ENCODE measurements at regions not wholly inside any gene's neighbourhood (a gene's known extent, or its start where the extent isn't known, plus 50 kb on each side); places are given as distances from the start of the nearest gene placed in this dataset.
A peak's percentile ranks its signal among the peaks of the same experiment; 100 is the strongest.

GRCh38 chr14:87229131-87229530, 763.9 kb downstream of the GALC start:
- TF ChIP-seq, protein P1, sequence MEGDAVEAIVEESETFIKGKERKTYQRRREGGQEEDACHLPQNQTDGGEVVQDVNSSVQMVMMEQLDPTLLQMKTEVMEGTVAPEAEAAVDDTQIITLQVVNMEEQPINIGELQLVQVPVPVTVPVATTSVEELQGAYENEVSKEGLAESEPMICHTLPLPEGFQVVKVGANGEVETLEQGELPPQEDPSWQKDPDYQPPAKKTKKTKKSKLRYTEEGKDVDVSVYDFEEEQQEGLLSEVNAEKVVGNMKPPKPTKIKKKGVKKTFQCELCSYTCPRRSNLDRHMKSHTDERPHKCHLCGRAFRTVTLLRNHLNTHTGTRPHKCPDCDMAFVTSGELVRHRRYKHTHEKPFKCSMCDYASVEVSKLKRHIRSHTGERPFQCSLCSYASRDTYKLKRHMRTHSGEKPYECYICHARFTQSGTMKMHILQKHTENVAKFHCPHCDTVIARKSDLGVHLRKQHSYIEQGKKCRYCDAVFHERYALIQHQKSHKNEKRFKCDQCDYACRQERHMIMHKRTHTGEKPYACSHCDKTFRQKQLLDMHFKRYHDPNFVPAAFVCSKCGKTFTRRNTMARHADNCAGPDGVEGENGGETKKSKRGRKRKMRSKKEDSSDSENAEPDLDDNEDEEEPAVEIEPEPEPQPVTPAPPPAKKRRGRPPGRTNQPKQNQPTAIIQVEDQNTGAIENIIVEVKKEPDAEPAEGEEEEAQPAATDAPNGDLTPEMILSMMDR (conservative IDR thresholded peaks at IDR 0.05; ENCODE audit: control insufficient read depth, insufficient read depth, low read depth, low read length) = no peak
- DNase-seq (ENCODE audit: low read depth) = no peak

DNA sequence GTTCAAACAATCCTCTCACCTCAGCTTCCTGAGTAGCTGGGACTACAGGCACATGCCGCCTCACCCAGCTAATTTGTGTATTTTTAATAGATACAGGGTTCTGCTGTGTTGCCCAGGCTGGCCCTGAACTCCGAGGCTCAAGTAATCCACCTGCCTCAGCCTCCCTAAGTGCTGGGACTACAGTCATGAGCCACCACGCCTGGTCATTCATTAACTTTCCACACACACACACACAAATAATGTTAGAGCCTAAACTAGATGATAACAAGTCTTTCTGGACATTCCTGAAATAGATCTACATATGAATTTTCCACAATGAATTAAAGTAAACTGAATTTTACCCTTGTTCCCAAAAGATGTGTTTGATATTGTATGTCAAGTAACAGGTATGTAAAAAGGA, 776.0 kb downstream of the GALC start:
- TF ChIP-seq, protein P1 (conservative IDR thresholded peaks at IDR 0.05; ENCODE audit: control insufficient read depth, insufficient read depth, low read depth, low read length) = no peak
- no peak for DNase-seq (ENCODE audit: low read depth)
- no peak overlapping the region for H3K4me3 ChIP-seq (ENCODE audit: control insufficient read depth, low read depth, low read length)

More at GRCh38 chr14:87229131-87229530, 763.9 kb downstream of the GALC start:
- no peak overlapping the region for H3K4me3 ChIP-seq (ENCODE audit: control insufficient read depth, low read depth, low read length)

DNA sequence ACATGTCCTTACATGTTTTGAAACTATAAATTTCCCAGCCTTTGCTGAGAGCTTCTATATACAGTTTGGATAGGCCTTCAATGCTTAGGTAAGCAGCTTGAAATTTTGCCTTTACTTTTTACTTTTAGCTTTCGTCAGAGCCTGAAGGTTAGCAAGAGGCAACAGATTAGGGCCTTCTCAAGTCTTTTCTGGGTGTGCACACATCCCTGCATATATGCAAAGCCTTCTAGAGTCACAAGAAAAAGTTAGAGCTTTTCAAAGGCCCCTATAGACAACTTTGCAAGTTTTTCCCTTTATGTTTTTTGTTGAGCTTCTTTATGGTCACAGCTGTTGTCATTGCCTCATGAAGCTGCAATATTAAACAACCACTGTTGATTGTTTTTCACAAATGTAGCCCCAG, 778.4 kb downstream of the GALC start:
- no peak overlapping the region for H3K4me3 ChIP-seq (ENCODE audit: control insufficient read depth, low read depth, low read length)
- TF ChIP-seq, protein P1 (conservative IDR thresholded peaks at IDR 0.05; ENCODE audit: control insufficient read depth, insufficient read depth, low read depth, low read length) = no peak

DNA sequence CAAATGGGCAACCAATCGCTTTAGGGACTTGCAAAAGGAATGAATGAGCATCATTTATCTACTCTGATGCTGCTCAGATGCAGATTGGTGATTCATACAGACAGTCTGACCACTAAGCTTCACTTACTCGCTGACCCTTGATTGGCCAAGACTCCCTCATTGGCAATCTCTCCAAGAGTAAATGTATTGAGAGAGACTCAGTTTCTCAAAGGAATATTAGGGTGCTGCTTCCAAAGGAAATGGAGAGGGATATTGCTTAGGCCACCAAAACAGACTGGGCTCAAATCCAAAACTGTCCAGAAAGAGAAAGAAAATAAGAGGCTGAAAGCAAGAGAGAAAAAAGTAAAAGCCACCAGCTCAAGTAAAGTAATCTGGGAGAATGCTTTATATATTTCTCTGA, 785.2 kb downstream of the GALC start:
- TF ChIP-seq, protein P1 (conservative IDR thresholded peaks at IDR 0.05; ENCODE audit: control insufficient read depth, insufficient read depth, low read depth, low read length) = no peak
- no peak overlapping the region for H3K4me3 ChIP-seq (ENCODE audit: control insufficient read depth, low read depth, low read length)
- DNase-seq (ENCODE audit: low read depth) = peak; percentile 12

More for the DNA sequence above, 778.4 kb downstream of the GALC start:
- peak; percentile 1 for DNase-seq (ENCODE audit: low read depth)

- H3K4me3 ChIP-seq (ENCODE audit: control insufficient read depth, low read depth, low read length) = no peak overlapping the region
- TF ChIP-seq, protein P1 (conservative IDR thresholded peaks at IDR 0.05; ENCODE audit: control insufficient read depth, insufficient read depth, low read depth, low read length) = no peak
- no peak for DNase-seq (ENCODE audit: low read depth)
Measured at GRCh38 chr14:87205811-87206210, 787.2 kb downstream of the GALC start.

DNA sequence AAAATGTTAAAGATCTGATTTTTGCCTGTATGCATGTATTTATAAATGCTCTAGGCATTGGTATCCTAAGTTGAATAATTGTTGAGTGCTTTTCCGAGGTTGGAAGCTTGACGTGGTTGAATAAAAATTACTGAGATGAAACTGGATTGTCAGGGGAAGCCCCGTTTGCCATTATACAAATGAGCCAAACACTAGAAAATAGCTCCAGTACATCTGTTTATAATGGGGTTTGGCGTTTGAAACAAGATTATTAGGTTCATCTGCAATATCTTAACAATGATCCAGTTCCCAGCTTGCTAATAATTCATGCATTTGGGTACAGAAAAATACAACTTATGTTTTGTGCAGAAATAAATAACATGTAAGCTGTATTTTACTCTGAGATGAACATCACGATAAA, 789.6 kb downstream of the GALC start:
- H3K4me3 ChIP-seq (ENCODE audit: control insufficient read depth, low read depth, low read length) = no peak overlapping the region
- TF ChIP-seq, protein P1 (conservative IDR thresholded peaks at IDR 0.05; ENCODE audit: control insufficient read depth, insufficient read depth, low read depth, low read length) = no peak
- DNase-seq (ENCODE audit: low read depth) = no peak

- no peak overlapping the region for H3K4me3 ChIP-seq (ENCODE audit: control insufficient read depth, low read depth, low read length)
- TF ChIP-seq, protein P1 (conservative IDR thresholded peaks at IDR 0.05; ENCODE audit: control insufficient read depth, insufficient read depth, low read depth, low read length) = no peak
- DNase-seq (ENCODE audit: low read depth) = no peak
Measured at GRCh38 chr14:87199381-87199780, 793.6 kb downstream of the GALC start.
